GM21717 (cell line): ENCODE measurements at regions not wholly inside any gene's neighbourhood (a gene's known extent, or its start where the extent isn't known, plus 50 kb on each side); places are given as distances from the start of the nearest gene placed in this dataset.
"Not testable (repeated sequence)": the region's sequence is repeated elsewhere in the genome, so short reads cannot be mapped to it uniquely, and the experiment has no call there.

Experiments used
- ATAC-seq: cut with Tn5 transposase; IDR thresholded peaks from one replicate; pipeline ENCODE4 v1.9.1; 2021; ENCODE audit warnings: mild to moderate bottlenecking, moderate library complexity; ENCODE audit not compliant: unreplicated experiment

GRCh38 chr1:70490153-70490552, 79.1 kb downstream of the CTH start:
- ATAC-seq = no peak

- no peak for ATAC-seq
Observed at GRCh38 chr1:70495370-70495769, 84.3 kb downstream of the CTH start.

- no peak for ATAC-seq
Observed at GRCh38 chr1:70496181-70496580, 85.1 kb downstream of the CTH start.

GRCh38 chr1:70497152-70497551, 86.1 kb downstream of the CTH start:
- no peak for ATAC-seq

- ATAC-seq = no peak
Observed at GRCh38 chr1:70498666-70499065, 87.6 kb downstream of the CTH start.

GRCh38 chr1:70499695-70500094, 88.6 kb downstream of the CTH start:
- ATAC-seq = no peak

- no peak for ATAC-seq
Observed at GRCh38 chr1:70503358-70503757, 92.3 kb downstream of the CTH start.

- ATAC-seq = peak; percentile 90
Observed at GRCh38 chr1:70504176-70504820, 93.2 kb downstream of the CTH start.

GRCh38 chr1:70504821-70505193, 93.7 kb downstream of the CTH start:
- peak; percentile 23 for ATAC-seq

- not testable (repeated sequence) for ATAC-seq
Observed at GRCh38 chr1:70507991-70508390, 96.9 kb downstream of the CTH start.

GRCh38 chr1:70509996-70510876, 99.2 kb downstream of the CTH start:
- ATAC-seq = peak; percentile 84

- peak; percentile 85 for ATAC-seq
Observed at GRCh38 chr1:70517444-70517843, 106.4 kb downstream of the CTH start.

GRCh38 chr1:70518106-70518505, 107.0 kb downstream of the CTH start:
- ATAC-seq = no peak

- peak; percentile 60 for ATAC-seq
Observed at GRCh38 chr1:70528590-70529333, 117.7 kb downstream of the CTH start.

GRCh38 chr1:70536708-70537366, 125.8 kb downstream of the CTH start:
- ATAC-seq = no peak

GRCh38 chr1:70537788-70538187, 126.7 kb downstream of the CTH start:
- no peak for ATAC-seq

GRCh38 chr1:70542030-70542429, 131.0 kb downstream of the CTH start:
- no peak for ATAC-seq

- no peak for ATAC-seq
Observed at GRCh38 chr1:70542856-70543255, 131.8 kb downstream of the CTH start.

- no peak for ATAC-seq
Observed at GRCh38 chr1:70546726-70547125, 135.7 kb downstream of the CTH start.

GRCh38 chr1:70552662-70553566, 141.8 kb downstream of the CTH start:
- no peak for ATAC-seq
